Lung (tissue), 11 donors: ENCODE measurements at regions not wholly inside any gene's neighbourhood (a gene's known extent, or its start where the extent isn't known, plus 50 kb on each side); places are given as distances from the start of the nearest gene placed in this dataset.

Source experiments
- ATAC-seq: fragments of 200-7000 bp; cut with Tn5 transposase; one replicate; pipeline ENCODE4 v1.9.1; 2020; ENCODE audit warnings: moderate number of reproducible peaks; ENCODE audit not compliant: insufficient read depth, low FRiP score
- DNase-seq, 3 donors: peaks; one replicate each; pipeline ENCODE4 v3.0.0-alpha.2; 2013 to 2017
- H3K27ac ChIP-seq, 2 donors: one replicate each; pipeline ENCODE4 v1.5.1; 2013; ENCODE audit warnings: mild to moderate bottlenecking in 2 of 2, moderate library complexity in 2 of 2, control low read depth in 1 of 2, inconsistent platforms in 1 of 2, low read depth in 1 of 2, low read length in 1 of 2
- H3K27me3 ChIP-seq, 3 donors: one replicate each; pipeline ENCODE4 v1.5.1; 2013; ENCODE audit warnings: low read length in 2 of 3; ENCODE audit not compliant: control insufficient read depth in 3 of 3, insufficient read depth in 3 of 3
- H3K36me3 ChIP-seq, 4 donors: one replicate each; pipeline ENCODE4 v1.5.1; 2013; ENCODE audit warnings: low read length in 4 of 4, mild to moderate bottlenecking in 1 of 4, moderate library complexity in 1 of 4; ENCODE audit not compliant: control insufficient read depth in 4 of 4, insufficient read depth in 4 of 4
- H3K4me1 ChIP-seq, 5 donors: one replicate each; pipeline ENCODE4 v1.5.1; 2013; ENCODE audit warnings: low read length in 5 of 5, mild to moderate bottlenecking in 2 of 5, moderate library complexity in 1 of 5; ENCODE audit not compliant: control insufficient read depth in 5 of 5, insufficient read depth in 5 of 5
- H3K4me3 ChIP-seq: one replicate; pipeline ENCODE4 v1.5.1; 2013; ENCODE audit warnings: mild to moderate bottlenecking, control low read depth, moderate library complexity
- H3K9ac ChIP-seq, 2 donors: one replicate each; pipeline ENCODE4 v1.5.1; 2013; ENCODE audit warnings: low read length in 2 of 2, control low read depth in 1 of 2; ENCODE audit not compliant: insufficient read depth in 1 of 2
- H3K9me3 ChIP-seq, 4 donors: one replicate each; pipeline ENCODE4 v1.5.1; 2013; ENCODE audit warnings: low read length in 3 of 4, mild to moderate bottlenecking in 1 of 4, moderate library complexity in 1 of 4; ENCODE audit not compliant: control insufficient read depth in 4 of 4, insufficient read depth in 3 of 4
- CTCF ChIP-seq: IDR thresholded peaks from 2 replicates; pipeline ENCODE4 v1.5.1; 2012; ENCODE audit warnings: mild to moderate bottlenecking; ENCODE audit errors: control extremely low read depth, extremely low read depth
- WGBS, 2 donors: extraction: QIAGEN DNeasy Blood & Tissue Kit; methylation state at CpG; one replicate each; pipeline ENCODE4 v1.1.7; 2013; 5-methylcytosine and 5-hydroxymethylcytosine counted together
- donor health status: control.
- donor health status: control.
- donor health status: Bipolar disorder and iron deficiency.
- donor health status: healthy.
- donor health status: DM: yes; HTN: yes; CAD: no.

- H3K36me3 ChIP-seq = no peaks in the 10 kb centered on the region
- TF ChIP-seq CTCF = no peak
- no peaks in the 10 kb centered on the region for H3K9me3 ChIP-seq
- ATAC-seq (no peak), DNase-seq (no peak)
- H3K4me3 ChIP-seq = no peak overlapping the region
- 94 to 95% methylated on average over 3 of the region's 3 CpGs for WGBS, 2 donors
- no peaks in the 10 kb centered on the region for H3K4me1 ChIP-seq
- no peaks in the 10 kb centered on the region for H3K27me3 ChIP-seq
- H3K9ac ChIP-seq = no peak overlapping the region
- no peak overlapping the region for H3K27ac ChIP-seq
These were observed 83.2 kb upstream of the OGFRL1 start for GRCh38 chr6:71205336-71205956.

- 89 to 95% methylated on average over 2 of the region's 2 CpGs for WGBS, 2 donors
- no peaks in the 10 kb centered on the region for H3K4me1 ChIP-seq
- DNase-seq (no peak), ATAC-seq (no peak)
- no peaks in the 10 kb centered on the region for H3K9me3 ChIP-seq
- H3K4me3 ChIP-seq = no peak overlapping the region
- H3K27ac ChIP-seq = no peak overlapping the region
- H3K27me3 ChIP-seq = no peaks in the 10 kb centered on the region
- TF ChIP-seq CTCF = no peak
- no peak overlapping the region for H3K9ac ChIP-seq
- no peaks in the 10 kb centered on the region for H3K36me3 ChIP-seq
These were observed 82.5 kb upstream of the OGFRL1 start for GRCh38 chr6:71206089-71206488.

- Histone ChIP-seq H3K9ac (no peak overlapping the region), H3K4me3 (no peak overlapping the region), H3K4me1 (no peaks in the 10 kb centered on the region), H3K36me3 (no peaks in the 10 kb centered on the region), H3K9me3 (no peaks in the 10 kb centered on the region), H3K27ac (no peak overlapping the region), H3K27me3 (no peaks in the 10 kb centered on the region)
- DNase-seq (no peak), ATAC-seq (no peak)
- WGBS, 2 donors = 63 to 87% methylated on average over 1 of the region's 1 CpG
- no peak for TF ChIP-seq CTCF
These were observed 79.4 kb upstream of the OGFRL1 start for GRCh38 chr6:71209206-71209605.

GRCh38 chr6:71209626-71210025 is 79.0 kb upstream of the OGFRL1 start:
- no peak overlapping the region for H3K4me3 ChIP-seq
- TF ChIP-seq CTCF = no peak
- no peak for DNase-seq
- no peak overlapping the region for H3K9ac ChIP-seq
- H3K36me3 ChIP-seq = no peaks in the 10 kb centered on the region
- no peaks in the 10 kb centered on the region for H3K27me3 ChIP-seq
- H3K27ac ChIP-seq = no peak overlapping the region
- no peaks in the 10 kb centered on the region for H3K4me1 ChIP-seq
- no peak for ATAC-seq
- H3K9me3 ChIP-seq = no peaks in the 10 kb centered on the region
